Activated CD4-positive, alpha-beta memory T cell treated with anti-CD3 and anti-CD28 coated beads, Interleukin-2, amount 10 ng/mL, durations not matched to agents 7 days and 5 days (primary cell): ENCODE measurements at regions not wholly inside any gene's neighbourhood (a gene's known extent, or its start where the extent isn't known, plus 50 kb on each side); places are given as distances from the start of the nearest gene placed in this dataset.
"Not testable (repeated sequence)": the region's sequence is repeated elsewhere in the genome, so short reads cannot be mapped to it uniquely, and the experiment has no call there.

Experiments
- CTCF ChIA-PET: fragments of 350-600 bp; sonication (Branson Sonifier 250); formaldehyde crosslinking; loops from one replicate; lab custom pipeline; 2021; ENCODE audit warnings: antibody characterized with exemption, inconsistent platforms; lab: Charles Lee
- POLR2A ChIA-PET: fragments of 350-600 bp; sonication (Branson Sonifier 250); formaldehyde crosslinking; loops from one replicate; lab custom pipeline; 2021; ENCODE audit warnings: antibody characterized with exemption; lab: Charles Lee
- DNase-seq: peaks from one replicate; pipeline ENCODE4 v3.0.0-alpha.2; 2020
- H3K27ac Mint-ChIP-seq: one replicate; pipeline ENCODE4 v1.8.0; 2021; ENCODE audit warnings: mild to moderate bottlenecking, mixed read lengths
- H3K27me3 Mint-ChIP-seq: one replicate; pipeline ENCODE4 v1.8.0; 2021; ENCODE audit warnings: mixed read lengths
- H3K36me3 Mint-ChIP-seq: one replicate; pipeline ENCODE4 v1.8.0; 2021; ENCODE audit warnings: low read depth, mixed read lengths
- H3K4me1 Mint-ChIP-seq: one replicate; pipeline ENCODE4 v1.8.0; 2021; ENCODE audit warnings: mixed read lengths
- H3K4me3 Mint-ChIP-seq: one replicate; pipeline ENCODE4 v1.8.0; 2021; ENCODE audit warnings: mild to moderate bottlenecking, mixed read lengths
- H3K9me3 Mint-ChIP-seq: one replicate; pipeline ENCODE4 v1.8.0; 2021; ENCODE audit warnings: mixed read lengths

GRCh38 chr17:72191921-72192799 is 71.3 kb downstream of the SOX9 start:
- no peaks in the 10 kb centered on the region for H3K27me3 Mint-ChIP-seq

GRCh38 chr17:72192800-72193192 is 72.0 kb downstream of the SOX9 start:
- ChIA-PET POLR2A (no interaction called here), CTCF (no interaction called here)
- no peak overlapping the region for H3K27ac Mint-ChIP-seq
- H3K27me3 Mint-ChIP-seq = no peaks in the 10 kb centered on the region
- DNase-seq = no peak
- H3K9me3 Mint-ChIP-seq = peaks cover 11% of the 10 kb centered on the region
- no peaks in the 10 kb centered on the region for H3K36me3 Mint-ChIP-seq
- no peak overlapping the region for H3K4me3 Mint-ChIP-seq
- no peaks in the 10 kb centered on the region for H3K4me1 Mint-ChIP-seq

More at GRCh38 chr17:72191921-72192799, 71.3 kb downstream of the SOX9 start:
- Mint-ChIP-seq H3K36me3 (no peaks in the 10 kb centered on the region), H3K4me3 (no peak overlapping the region), H3K4me1 (no peaks in the 10 kb centered on the region), H3K27ac (no peak overlapping the region), H3K9me3 (peaks cover 10% of the 10 kb centered on the region)
- ChIA-PET CTCF (no interaction called here), POLR2A (no interaction called here)
- DNase-seq = no peak

- Mint-ChIP-seq H3K4me3 (no peak overlapping the region), H3K27me3 (no peaks in the 10 kb centered on the region), H3K27ac (no peak overlapping the region), H3K4me1 (no peaks in the 10 kb centered on the region), H3K9me3 (peaks cover 13% of the 10 kb centered on the region), H3K36me3 (no peaks in the 10 kb centered on the region)
- POLR2A ChIA-PET = no interaction called here
- no peak for DNase-seq
- CTCF ChIA-PET = no interaction called here
These were observed 72.7 kb downstream of the SOX9 start for GRCh38 chr17:72193391-72194106.

DNA sequence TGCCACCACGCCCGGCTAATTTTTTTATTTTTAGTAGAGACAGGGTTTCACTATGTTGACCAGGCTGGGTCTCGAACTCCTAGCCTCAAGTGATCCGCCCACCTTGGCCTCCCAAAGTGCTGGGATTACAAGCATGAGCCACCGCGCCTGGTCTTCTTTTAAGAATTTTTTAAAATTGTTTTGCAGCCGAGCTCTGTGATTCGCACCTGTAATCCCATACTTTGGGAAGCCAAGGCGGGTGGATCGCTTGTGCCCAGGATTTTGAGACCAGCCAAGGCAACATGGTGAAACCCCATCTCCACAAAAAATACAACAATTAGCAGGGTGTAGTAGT is 73.3 kb downstream of the SOX9 start:
- CTCF ChIA-PET, DNase-seq, H3K36me3 Mint-ChIP-seq, H3K4me3 Mint-ChIP-seq, H3K27ac Mint-ChIP-seq, POLR2A ChIA-PET, H3K27me3 Mint-ChIP-seq, H3K4me1 Mint-ChIP-seq: not testable (repeated sequence)
- peaks cover 13% of the 10 kb centered on the region for H3K9me3 Mint-ChIP-seq

GRCh38 chr17:72199256-72199655 is 78.4 kb downstream of the SOX9 start:
- Mint-ChIP-seq H3K36me3 (no peaks in the 10 kb centered on the region), H3K4me3 (no peak overlapping the region), H3K27ac (no peak overlapping the region), H3K4me1 (no peaks in the 10 kb centered on the region), H3K9me3 (peaks cover 8% of the 10 kb centered on the region), H3K27me3 (no peaks in the 10 kb centered on the region)
- ChIA-PET CTCF (no interaction called here), POLR2A (no interaction called here)
- DNase-seq = no peak

DNA sequence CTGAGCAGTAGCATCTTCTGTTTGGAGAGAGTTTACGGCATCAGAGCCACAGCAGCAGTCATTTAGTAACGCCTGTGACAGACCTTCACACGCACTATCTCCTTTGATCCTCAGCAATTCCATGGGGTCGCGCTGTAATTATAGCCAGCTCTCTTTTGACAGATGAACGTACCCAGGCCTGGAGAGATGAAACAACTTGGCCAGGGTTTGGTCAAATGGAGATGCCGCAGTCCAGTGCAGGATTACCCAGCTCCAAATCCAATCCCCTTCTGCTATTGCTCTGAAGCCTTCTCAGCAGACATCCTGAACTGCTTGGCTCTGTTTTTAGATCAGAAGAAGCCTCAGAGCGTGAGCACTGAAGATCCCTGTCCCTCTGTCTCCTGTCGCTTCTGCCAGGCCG is 83.9 kb downstream of the SOX9 start:
- Mint-ChIP-seq H3K27me3 (no peaks in the 10 kb centered on the region), H3K27ac (no peak overlapping the region), H3K9me3 (no peaks in the 10 kb centered on the region), H3K4me1 (no peaks in the 10 kb centered on the region), H3K36me3 (no peaks in the 10 kb centered on the region), H3K4me3 (no peak overlapping the region)
- no peak for DNase-seq
- POLR2A ChIA-PET = no interaction called here
- CTCF ChIA-PET = no interaction called here

GRCh38 chr17:72205357-72205756 is 84.5 kb downstream of the SOX9 start:
- DNase-seq = no peak
- Mint-ChIP-seq H3K36me3 (no peaks in the 10 kb centered on the region), H3K4me3 (no peak overlapping the region), H3K9me3 (no peaks in the 10 kb centered on the region), H3K27me3 (no peaks in the 10 kb centered on the region), H3K4me1 (no peaks in the 10 kb centered on the region), H3K27ac (no peak overlapping the region)
- ChIA-PET CTCF (no interaction called here), POLR2A (no interaction called here)

- Mint-ChIP-seq H3K36me3 (no peaks in the 10 kb centered on the region), H3K27me3 (no peaks in the 10 kb centered on the region), H3K27ac (no peak overlapping the region), H3K4me3 (no peak overlapping the region), H3K4me1 (no peaks in the 10 kb centered on the region), H3K9me3 (no peaks in the 10 kb centered on the region)
- POLR2A ChIA-PET = no interaction called here
- no peak for DNase-seq
- CTCF ChIA-PET = no interaction called here
These were observed 85.0 kb downstream of the SOX9 start for GRCh38 chr17:72205822-72206221.

GRCh38 chr17:72206376-72206775 is 85.6 kb downstream of the SOX9 start:
- Mint-ChIP-seq H3K27ac (no peak overlapping the region), H3K4me3 (no peak overlapping the region), H3K27me3 (no peaks in the 10 kb centered on the region), H3K4me1 (no peaks in the 10 kb centered on the region), H3K36me3 (no peaks in the 10 kb centered on the region), H3K9me3 (no peaks in the 10 kb centered on the region)
- ChIA-PET CTCF (no interaction called here), POLR2A (no interaction called here)
- no peak for DNase-seq

DNA sequence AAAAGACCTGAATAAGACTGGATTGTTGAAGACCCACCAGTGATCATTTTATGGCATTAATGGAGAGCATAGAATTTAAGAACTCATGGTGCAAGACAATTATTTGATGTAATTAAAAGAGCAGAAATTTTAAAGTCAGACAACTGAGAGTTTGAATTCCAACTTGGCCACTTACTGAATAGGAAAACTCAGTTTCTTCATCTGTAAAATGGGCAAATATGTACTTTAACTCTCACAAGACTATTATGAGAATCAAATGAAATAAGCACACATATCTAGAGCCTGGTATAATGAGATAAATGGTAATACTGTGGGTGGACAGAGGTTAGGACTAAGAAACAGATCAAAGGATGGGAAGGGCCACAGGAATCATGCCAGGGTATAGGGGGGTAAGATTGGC is 88.0 kb downstream of the SOX9 start:
- Mint-ChIP-seq H3K4me3 (no peak overlapping the region), H3K27ac (no peak overlapping the region), H3K9me3 (no peaks in the 10 kb centered on the region), H3K27me3 (no peaks in the 10 kb centered on the region), H3K36me3 (no peaks in the 10 kb centered on the region), H3K4me1 (no peaks in the 10 kb centered on the region)
- ChIA-PET CTCF (no interaction called here), POLR2A (no interaction called here)
- no peak for DNase-seq

DNA sequence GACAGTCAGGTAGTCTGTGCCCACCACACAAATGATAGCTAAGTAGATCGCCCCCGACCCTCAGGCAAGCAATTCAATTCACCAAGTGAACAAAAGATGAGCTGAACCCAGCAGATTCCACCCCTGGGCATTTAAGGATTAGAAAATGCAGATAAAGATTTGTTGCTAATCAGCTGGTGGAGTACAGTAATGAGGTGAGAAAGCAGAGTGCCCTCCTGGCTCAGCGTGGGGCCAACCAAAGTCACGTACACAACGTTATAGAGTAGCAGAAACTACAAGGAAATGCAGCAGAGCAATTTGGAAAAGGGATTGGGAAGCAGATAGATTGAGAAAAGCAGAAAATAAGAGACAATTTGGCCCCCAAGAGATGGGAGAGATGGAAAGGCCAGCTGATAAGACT is 91.2 kb downstream of the SOX9 start:
- POLR2A ChIA-PET = no interaction called here
- no peak overlapping the region for H3K27ac Mint-ChIP-seq
- no peak for DNase-seq
- H3K4me1 Mint-ChIP-seq = no peaks in the 10 kb centered on the region
- no peak overlapping the region for H3K4me3 Mint-ChIP-seq
- CTCF ChIA-PET = no interaction called here
- no peaks in the 10 kb centered on the region for H3K9me3 Mint-ChIP-seq
- no peaks in the 10 kb centered on the region for H3K27me3 Mint-ChIP-seq
- H3K36me3 Mint-ChIP-seq = no peaks in the 10 kb centered on the region

DNA sequence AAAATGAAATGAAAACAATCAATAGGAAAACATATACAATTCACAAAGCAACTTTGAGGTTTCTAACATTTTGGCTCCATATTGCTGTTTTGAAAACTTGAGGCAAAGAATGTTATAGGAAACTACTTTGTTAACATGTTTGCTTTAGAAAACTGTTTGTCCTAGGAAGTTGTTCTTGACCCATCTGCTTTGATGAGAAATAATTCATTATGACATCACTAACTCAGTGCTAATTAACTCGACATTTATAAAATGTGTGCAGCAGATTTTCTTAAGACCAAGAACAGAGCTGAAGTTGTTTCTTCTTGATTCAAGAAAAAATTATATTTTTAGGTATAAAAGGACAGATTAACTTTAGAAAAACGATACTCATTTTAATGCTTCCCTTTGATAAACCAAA is 94.7 kb downstream of the SOX9 start:
- ChIA-PET CTCF (no interaction called here), POLR2A (no interaction called here)
- Mint-ChIP-seq H3K36me3 (no peaks in the 10 kb centered on the region), H3K27me3 (peaks cover 17% of the 10 kb centered on the region), H3K27ac (no peak overlapping the region), H3K4me1 (no peaks in the 10 kb centered on the region), H3K9me3 (no peaks in the 10 kb centered on the region), H3K4me3 (no peak overlapping the region)
- DNase-seq = no peak

- CTCF ChIA-PET = no interaction called here
- POLR2A ChIA-PET = no interaction called here
- no peak overlapping the region for H3K27ac Mint-ChIP-seq
These were observed 95.1 kb downstream of the SOX9 start for GRCh38 chr17:72215928-72216327.

More at GRCh38 chr17:72215928-72216327, 95.1 kb downstream of the SOX9 start:
- Mint-ChIP-seq H3K4me1 (no peaks in the 10 kb centered on the region), H3K9me3 (no peaks in the 10 kb centered on the region), H3K36me3 (no peaks in the 10 kb centered on the region), H3K27me3 (peaks cover 22% of the 10 kb centered on the region), H3K4me3 (no peak overlapping the region)
- DNase-seq = no peak
